ENCODE measurements at regions not wholly inside any gene's neighbourhood (a gene's known extent, or its start where the extent isn't known, plus 50 kb on each side); places are given as distances from the start of the nearest gene placed in this dataset.

DNA sequence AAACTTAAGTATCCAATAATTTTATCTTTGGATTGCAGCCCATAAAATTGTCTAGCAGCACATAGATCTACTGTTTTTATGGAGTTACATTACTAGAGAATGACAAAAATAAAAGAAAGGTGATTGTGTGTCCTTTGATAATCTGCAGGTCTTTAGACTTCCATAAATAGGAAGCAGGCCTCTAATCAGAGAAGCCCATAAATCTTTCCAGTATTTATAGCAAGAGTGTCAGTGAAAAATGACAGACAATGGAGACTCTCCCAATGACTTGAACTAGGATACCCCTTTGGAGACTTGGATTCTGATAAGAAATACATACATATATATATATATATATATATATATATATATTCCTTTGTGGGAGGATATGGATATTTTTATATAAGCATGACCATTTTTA is 351.2 kb downstream of the PCDH17 start:
- no peaks in the 10 kb centered on the region for H3K36me3 ChIP-seq (ENCODE audit: low read depth, missing control alignments)
- no peak overlapping the region for H3K27ac ChIP-seq
- no peak for TF ChIP-seq POLR2A (IDR thresholded peaks at IDR 0.05)
- TF ChIP-seq CTCF (IDR thresholded peaks at IDR 0.05), result no peak
- DNase-seq, result no peak
- no peaks in the 10 kb centered on the region for H3K4me1 ChIP-seq
- intact Hi-C loops (cut with DNase I; ENCODE audit: low total_unique reads), result no loop called here
- no peaks in the 10 kb centered on the region for H3K27me3 ChIP-seq
- H3K9me3 ChIP-seq, result no peaks in the 10 kb centered on the region
- H3K4me3 ChIP-seq, result no peak overlapping the region

DNA sequence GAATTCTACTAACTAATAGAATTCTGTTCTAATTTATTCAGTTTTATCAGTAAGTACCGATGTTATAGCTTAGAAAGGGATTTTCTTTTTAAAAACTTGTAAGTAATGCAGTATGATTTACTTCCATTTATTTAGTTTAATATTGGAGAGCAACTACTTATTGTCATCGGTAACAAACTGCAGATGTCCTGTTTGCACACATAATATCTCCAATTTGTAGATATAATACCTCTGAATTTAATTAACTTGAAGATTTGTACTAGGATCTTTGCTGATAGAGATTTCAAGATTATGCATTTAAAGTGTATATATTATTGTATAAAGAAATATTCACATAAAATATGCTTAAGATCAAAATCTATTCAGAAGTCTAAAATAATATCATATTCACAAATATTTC is 356.7 kb downstream of the PCDH17 start:
- intact Hi-C loops (cut with DNase I; ENCODE audit: low total_unique reads), result no loop called here
- 81 to 85% methylated on average over 2 of the region's 2 CpGs for WGBS, 2 donors

DNA sequence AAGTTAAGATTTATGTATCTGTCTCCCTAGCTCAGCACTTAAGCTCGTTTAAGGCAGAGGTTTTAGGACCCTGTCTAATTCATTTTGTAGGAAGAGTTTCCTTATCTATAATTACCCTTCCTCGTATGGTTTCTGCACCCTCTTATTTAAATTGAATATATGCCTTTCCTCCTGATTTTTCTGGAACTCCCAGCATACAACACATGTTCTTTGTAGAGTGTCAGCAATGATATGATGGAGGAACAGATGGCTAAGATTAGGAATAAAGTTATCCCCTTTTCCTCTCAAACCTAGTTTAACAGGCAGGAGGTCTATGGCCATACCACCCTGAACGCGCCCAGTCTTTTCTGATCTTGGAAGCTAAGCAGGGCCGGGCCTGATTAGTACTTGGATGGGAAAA is 359.5 kb downstream of the PCDH17 start:
- intact Hi-C loops (cut with DNase I; ENCODE audit: low total_unique reads), result no loop called here
- DNase-seq, result no peak
- H3K36me3 ChIP-seq (ENCODE audit: low read depth, missing control alignments), result no peaks in the 10 kb centered on the region
- no peaks in the 10 kb centered on the region for H3K27me3 ChIP-seq
- H3K4me3 ChIP-seq, result no peak overlapping the region
- no peak overlapping the region for H3K27ac ChIP-seq
- 52 to 59% methylated on average over 5 of the region's 5 CpGs for WGBS, 2 donors
- H3K9me3 ChIP-seq, result no peaks in the 10 kb centered on the region
- H3K4me1 ChIP-seq, result no peaks in the 10 kb centered on the region
- TF ChIP-seq POLR2A (IDR thresholded peaks at IDR 0.05) (no peak), CTCF (IDR thresholded peaks at IDR 0.05) (no peak)

More for the DNA sequence above, 356.7 kb downstream of the PCDH17 start:
- no peak for DNase-seq
- Histone ChIP-seq H3K27ac (no peak overlapping the region), H3K4me3 (no peak overlapping the region), H3K4me1 (no peaks in the 10 kb centered on the region), H3K9me3 (no peaks in the 10 kb centered on the region), H3K36me3 (ENCODE audit: low read depth, missing control alignments) (no peaks in the 10 kb centered on the region), H3K27me3 (no peaks in the 10 kb centered on the region)
- no peak for TF ChIP-seq POLR2A (IDR thresholded peaks at IDR 0.05)
- TF ChIP-seq CTCF (IDR thresholded peaks at IDR 0.05), result no peak

GRCh38 chr13:57992416-57992815 is 360.9 kb downstream of the PCDH17 start:
- WGBS, 2 donors, result 72 to 78% methylated on average over 1 of the region's 1 CpG

More at GRCh38 chr13:57992416-57992815, 360.9 kb downstream of the PCDH17 start:
- H3K9me3 ChIP-seq, result no peaks in the 10 kb centered on the region
- no peak for DNase-seq
- H3K4me3 ChIP-seq, result no peak overlapping the region
- no peaks in the 10 kb centered on the region for H3K36me3 ChIP-seq (ENCODE audit: low read depth, missing control alignments)
- TF ChIP-seq POLR2A (IDR thresholded peaks at IDR 0.05) (no peak), CTCF (IDR thresholded peaks at IDR 0.05) (no peak)
- H3K4me1 ChIP-seq, result no peaks in the 10 kb centered on the region
- intact Hi-C loops (cut with DNase I; ENCODE audit: low total_unique reads), result no loop called here
- no peak overlapping the region for H3K27ac ChIP-seq
- no peaks in the 10 kb centered on the region for H3K27me3 ChIP-seq
